Tibial artery (tissue), 4 donors: ENCODE measurements at regions not wholly inside any gene's neighbourhood (a gene's known extent, or its start where the extent isn't known, plus 50 kb on each side); places are given as distances from the start of the nearest gene placed in this dataset.

ENCODE experiments used
- DNase-seq, 2 donors: peaks; one replicate each; pipeline ENCODE4 v3.0.0-alpha.2; 2019
- H3K27ac ChIP-seq, 2 donors: fragments of 200-600 bp; sonication (generic) in 1 of 2; 1 replicate in 1 of 2; 2 replicates in 1 of 2; pipeline ENCODE4 v1.5.1; 2018 to 2019; ENCODE audit warnings: mild to moderate bottlenecking in 1 of 2
- H3K27me3 ChIP-seq, 2 donors: fragments of 200-600 bp; sonication (generic) in 1 of 2; one replicate each; pipeline versions ENCODE4 v1.5.1 to v1.6.0; 2016 to 2019
- H3K36me3 ChIP-seq, 3 donors: fragments of 200-600 bp; sonication (generic) in 2 of 3; one replicate each; pipeline ENCODE4 v1.5.1; 2016 to 2019; ENCODE audit warnings: mild to moderate bottlenecking in 2 of 3
- H3K4me1 ChIP-seq, 4 donors: fragments of 200-600 bp; sonication (generic) in 2 of 4; 1 replicate in 3 of 4; 2 replicates in 1 of 4; pipeline ENCODE4 v1.5.1; 2016 to 2019
- H3K4me3 ChIP-seq, 2 donors: fragments of 200-600 bp; sonication (generic) in 1 of 2; 1 replicate in 1 of 2; 2 replicates in 1 of 2; pipeline ENCODE4 v1.5.1; 2018 to 2019; ENCODE audit warnings: mild to moderate bottlenecking in 2 of 2
- H3K9me3 ChIP-seq, 3 donors: fragments of 200-600 bp; sonication (generic) in 1 of 3; one replicate each; pipeline ENCODE4 v1.5.1; 2016 to 2019
- CTCF ChIP-seq, 2 experiments: fragments of 200-600 bp in 1 of 2; fragments of 450-650 bp in 1 of 2; IDR thresholded peaks; one replicate each; pipeline ENCODE4 v1.5.1; 2017 to 2019; ENCODE audit warnings: antibody characterized with exemption in 2 of 2, mild to moderate bottlenecking in 1 of 2, moderate library complexity in 1 of 2
- intact Hi-C: fragments of 100-400 bp; cut with DNase I; formaldehyde crosslinking; loops from one replicate; pipeline ENCODE4 v1.15.0; 2023; ENCODE audit warnings: low total_unique reads

GRCh38 chr14:65860956-65861611, 448.6 kb downstream of the FUT8 start:
- Histone ChIP-seq H3K9me3 (no peaks in the 10 kb centered on the region), H3K27ac (no peak overlapping the region), H3K4me3 (no peak overlapping the region), H3K27me3 (no peaks in the 10 kb centered on the region), H3K36me3 (no peaks in the 10 kb centered on the region), H3K4me1 (no peaks in the 10 kb centered on the region)
- no peak for DNase-seq
- no peak for TF ChIP-seq CTCF (IDR thresholded peaks at IDR 0.05)
- intact Hi-C loops = no loop called here

GRCh38 chr14:65864549-65864948, 452.0 kb downstream of the FUT8 start:
- no peaks in the 10 kb centered on the region for H3K27me3 ChIP-seq
- no peak overlapping the region for H3K27ac ChIP-seq
- TF ChIP-seq CTCF (IDR thresholded peaks at IDR 0.05) = no peak
- no peak overlapping the region for H3K4me3 ChIP-seq
- intact Hi-C loops = no loop called here
- H3K36me3 ChIP-seq = no peaks in the 10 kb centered on the region
- H3K9me3 ChIP-seq = no peaks in the 10 kb centered on the region
- H3K4me1 ChIP-seq = no peaks in the 10 kb centered on the region
- DNase-seq = no peak

GRCh38 chr14:65864984-65865383, 452.5 kb downstream of the FUT8 start:
- Histone ChIP-seq H3K9me3 (no peaks in the 10 kb centered on the region), H3K4me3 (no peak overlapping the region), H3K27me3 (no peaks in the 10 kb centered on the region), H3K4me1 (no peaks in the 10 kb centered on the region), H3K27ac (no peak overlapping the region), H3K36me3 (no peaks in the 10 kb centered on the region)
- no peak for DNase-seq
- no peak for TF ChIP-seq CTCF (IDR thresholded peaks at IDR 0.05)
- intact Hi-C loops = no loop called here

- no peak for DNase-seq
Observed at GRCh38 chr14:65866448-65866847, 453.9 kb downstream of the FUT8 start.

GRCh38 chr14:65866886-65867285, 454.4 kb downstream of the FUT8 start:
- Histone ChIP-seq H3K36me3 (no peaks in the 10 kb centered on the region), H3K4me3 (no peak overlapping the region), H3K27ac (no peak overlapping the region), H3K27me3 (no peaks in the 10 kb centered on the region), H3K9me3 (no peaks in the 10 kb centered on the region), H3K4me1 (no peaks in the 10 kb centered on the region)
- DNase-seq = no peak
- intact Hi-C loops = no loop called here
- no peak for TF ChIP-seq CTCF (IDR thresholded peaks at IDR 0.05)

More at GRCh38 chr14:65866448-65866847, 453.9 kb downstream of the FUT8 start:
- Histone ChIP-seq H3K9me3 (no peaks in the 10 kb centered on the region), H3K36me3 (no peaks in the 10 kb centered on the region), H3K4me3 (no peak overlapping the region), H3K27me3 (no peaks in the 10 kb centered on the region), H3K27ac (no peak overlapping the region), H3K4me1 (no peaks in the 10 kb centered on the region)
- no peak for TF ChIP-seq CTCF (IDR thresholded peaks at IDR 0.05)
- intact Hi-C loops = no loop called here

GRCh38 chr14:65867333-65867732, 454.8 kb downstream of the FUT8 start:
- intact Hi-C loops = no loop called here
- H3K27ac ChIP-seq = no peak overlapping the region
- no peak for DNase-seq
- no peak for TF ChIP-seq CTCF (IDR thresholded peaks at IDR 0.05)
- H3K4me3 ChIP-seq = no peak overlapping the region
- H3K36me3 ChIP-seq = no peaks in the 10 kb centered on the region
- H3K4me1 ChIP-seq = no peaks in the 10 kb centered on the region
- no peaks in the 10 kb centered on the region for H3K9me3 ChIP-seq
- H3K27me3 ChIP-seq = no peaks in the 10 kb centered on the region
